IPS DF 4.7 (cell line): ENCODE measurements at regions not wholly inside any gene's neighbourhood (a gene's known extent, or its start where the extent isn't known, plus 50 kb on each side); places are given as distances from the start of the nearest gene placed in this dataset.
A peak's percentile ranks its signal among the peaks of the same experiment; 100 is the strongest.

ENCODE experiments used
- DNase-seq: peaks from one replicate; pipeline ENCODE4 v3.0.0-alpha.2; 2013; ENCODE audit warnings: low spot score; ENCODE audit errors: extremely low read depth

GRCh38 chr16:86970279-86970678 is 346.9 kb downstream of the C16orf95 start:
- DNase-seq = no peak

- no peak for DNase-seq
Measured at GRCh38 chr16:86970726-86971125, 346.5 kb downstream of the C16orf95 start.

GRCh38 chr16:86971251-86971650 is 345.9 kb downstream of the C16orf95 start:
- no peak for DNase-seq

- DNase-seq = no peak
Measured at GRCh38 chr16:86974120-86974519, 343.1 kb downstream of the C16orf95 start.

- peak; percentile 84 for DNase-seq
Measured at GRCh38 chr16:86975445-86975844, 341.7 kb downstream of the C16orf95 start.

GRCh38 chr16:86977076-86977676 is 340.0 kb downstream of the C16orf95 start:
- DNase-seq = no peak

GRCh38 chr16:86978445-86979030 is 338.7 kb downstream of the C16orf95 start:
- DNase-seq = no peak

- DNase-seq = no peak
Measured at GRCh38 chr16:86979061-86979460, 338.1 kb downstream of the C16orf95 start.

GRCh38 chr16:86979984-86980553 is 337.1 kb downstream of the C16orf95 start:
- DNase-seq = no peak

- DNase-seq = no peak
Measured at GRCh38 chr16:86980644-86981043, 336.5 kb downstream of the C16orf95 start.

GRCh38 chr16:86982347-86982596 is 334.9 kb downstream of the C16orf95 start:
- no peak for DNase-seq

GRCh38 chr16:86982912-86983311 is 334.3 kb downstream of the C16orf95 start:
- no peak for DNase-seq

- no peak for DNase-seq
Measured at GRCh38 chr16:86983621-86984020, 333.6 kb downstream of the C16orf95 start.

- DNase-seq = no peak
Measured at GRCh38 chr16:86984343-86984742, 332.8 kb downstream of the C16orf95 start.

GRCh38 chr16:86984991-86985647 is 332.1 kb downstream of the C16orf95 start:
- DNase-seq = no peak

- DNase-seq = no peak
Measured at GRCh38 chr16:86985648-86986015, 331.6 kb downstream of the C16orf95 start.

- DNase-seq = no peak
Measured at GRCh38 chr16:86986136-86986535, 331.1 kb downstream of the C16orf95 start.

GRCh38 chr16:86986809-86987487 is 330.2 kb downstream of the C16orf95 start:
- DNase-seq = no peak

GRCh38 chr16:86987746-86988670 is 329.2 kb downstream of the C16orf95 start:
- DNase-seq = no peak

- DNase-seq = no peak
Measured at GRCh38 chr16:86988920-86989696, 328.1 kb downstream of the C16orf95 start.
